ENCODE measurements at regions not wholly inside any gene's neighbourhood (a gene's known extent, or its start where the extent isn't known, plus 50 kb on each side); places are given as distances from the start of the nearest gene placed in this dataset.

DNA sequence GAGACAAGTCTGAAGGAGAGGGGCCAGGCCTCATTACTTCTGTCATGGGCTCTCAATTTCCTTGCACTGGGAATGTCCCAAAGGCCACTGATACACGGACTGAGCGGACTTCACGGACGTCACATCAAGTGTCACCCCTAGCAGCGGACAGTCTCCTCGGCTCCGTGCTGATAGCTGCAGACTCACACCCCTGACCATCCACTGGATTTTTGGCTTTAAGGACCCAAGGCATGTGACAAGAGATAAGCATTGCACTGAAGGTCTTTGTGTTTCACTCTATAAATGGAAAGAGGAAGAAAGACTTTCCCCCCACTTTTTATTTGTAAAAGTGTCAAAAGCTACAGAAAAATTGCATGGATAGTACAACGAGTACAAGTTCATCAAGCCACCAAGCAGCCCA lies 200.4 kb upstream of the FGGY start:
- DNase-seq, result no peak

DNA sequence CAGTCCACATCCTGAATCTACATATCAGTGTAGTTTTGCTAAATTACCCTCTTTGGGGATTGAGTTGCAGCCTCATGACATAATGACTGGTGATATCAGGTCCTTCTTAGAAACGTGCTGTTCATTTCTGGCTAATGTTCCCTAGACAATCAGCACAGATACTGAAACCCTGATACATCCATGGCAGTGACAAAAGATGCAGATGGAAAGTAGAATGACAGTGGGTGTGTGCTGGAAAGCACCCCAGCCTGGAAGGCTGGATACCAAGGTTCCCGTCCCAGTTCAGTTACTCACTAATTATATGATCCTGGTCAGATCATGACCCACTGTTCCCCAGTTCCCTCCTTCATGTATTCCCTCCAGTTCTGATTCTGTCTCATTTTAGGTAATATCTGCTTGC lies 198.2 kb upstream of the FGGY start:
- no peak for DNase-seq

DNA sequence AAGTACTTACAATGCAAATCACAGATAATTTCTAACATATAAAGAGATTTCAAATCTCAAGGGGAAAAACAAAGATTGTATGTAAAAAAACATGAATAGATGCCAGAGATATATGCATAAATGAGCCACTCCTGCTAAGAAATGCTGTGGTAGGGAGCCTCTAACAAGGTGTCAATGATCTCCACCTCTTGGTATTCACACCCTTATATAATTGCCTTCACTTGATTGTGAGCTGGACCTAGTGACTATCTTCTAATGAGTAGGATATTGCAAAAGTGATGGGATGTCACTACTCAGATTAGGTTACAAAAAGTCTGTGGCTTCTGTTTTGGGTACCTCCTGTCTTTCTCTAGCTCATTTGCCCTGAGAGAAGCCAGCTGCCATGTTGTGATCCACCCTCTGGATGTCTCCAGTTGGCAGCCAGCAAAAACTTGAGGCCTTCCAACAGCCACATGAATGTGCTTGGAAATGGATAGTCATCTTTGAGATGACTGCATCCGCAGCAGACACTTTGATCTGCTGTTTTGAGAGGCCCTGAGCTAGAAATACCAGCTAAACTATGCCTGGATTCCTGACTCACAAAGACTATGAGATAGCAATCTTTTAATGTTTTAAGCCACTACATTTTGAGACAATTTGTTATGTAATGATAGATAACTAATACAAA lies 196.1 kb upstream of the FGGY start:
- no peak for DNase-seq

DNA sequence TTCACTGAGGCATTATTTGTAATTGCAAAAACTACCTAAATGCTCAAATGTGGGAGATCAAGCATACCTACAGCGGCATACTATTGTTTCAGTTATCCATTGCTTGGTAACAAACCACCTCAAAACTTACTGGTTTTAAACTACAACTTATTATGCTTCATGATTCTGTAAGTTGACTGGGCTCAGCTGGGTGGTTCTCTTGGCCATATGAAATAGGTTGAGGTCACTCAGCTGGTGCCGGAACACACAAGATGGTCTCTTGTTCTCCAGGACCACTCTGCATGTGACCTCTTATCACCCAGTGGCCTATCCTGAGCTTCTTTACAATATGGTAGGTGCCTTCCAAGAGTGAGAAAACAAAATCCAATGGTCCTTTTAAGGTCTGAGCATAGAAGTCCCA lies 195.4 kb upstream of the FGGY start:
- no peak for DNase-seq

DNA sequence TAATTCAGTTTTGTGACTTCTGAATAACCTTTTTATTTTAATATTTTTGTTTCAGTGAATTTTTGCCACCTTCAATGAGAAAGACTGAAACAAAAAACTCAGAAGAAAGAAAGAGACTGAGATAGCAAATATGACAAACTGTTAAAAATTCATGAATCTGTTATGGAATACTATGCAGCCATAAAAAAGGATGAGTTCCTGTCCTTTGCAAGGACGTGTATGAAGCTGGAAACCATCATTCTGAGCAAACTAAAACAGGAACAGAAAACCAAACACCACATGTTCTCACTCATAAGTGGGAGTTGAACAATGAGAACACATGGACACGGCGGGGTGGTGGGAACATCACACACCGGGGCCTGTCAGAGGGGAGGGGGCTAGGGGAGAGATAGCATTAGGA lies 193.4 kb upstream of the FGGY start:
- no peak for DNase-seq

DNA sequence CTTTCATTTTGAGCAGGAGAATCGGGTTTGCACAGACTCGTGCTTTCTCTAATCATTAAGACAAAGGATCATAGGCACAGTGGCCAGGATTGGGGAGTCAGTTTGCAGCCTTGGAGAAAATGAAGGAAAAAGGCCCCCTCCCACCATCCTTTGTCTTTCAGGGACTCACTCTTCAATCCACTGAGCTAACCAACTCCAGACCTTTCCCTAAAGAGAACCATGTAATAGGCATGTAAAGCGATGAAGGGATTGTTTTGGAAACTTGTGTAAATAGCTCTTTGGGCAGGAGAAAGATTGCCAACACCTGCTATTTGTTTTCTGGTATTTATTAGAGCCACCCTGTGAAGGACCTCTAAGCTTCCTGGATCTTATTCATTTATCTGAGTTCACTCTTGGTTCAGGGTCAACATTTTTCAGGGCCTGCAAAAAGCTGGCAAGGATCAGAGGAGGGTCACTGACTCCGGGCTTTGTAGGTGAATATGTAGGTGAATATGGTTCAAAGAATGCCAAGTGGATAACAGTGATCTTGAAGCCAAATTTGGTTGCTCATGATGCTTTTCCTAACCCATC lies 192.6 kb upstream of the FGGY start:
- DNase-seq, result no peak

DNA sequence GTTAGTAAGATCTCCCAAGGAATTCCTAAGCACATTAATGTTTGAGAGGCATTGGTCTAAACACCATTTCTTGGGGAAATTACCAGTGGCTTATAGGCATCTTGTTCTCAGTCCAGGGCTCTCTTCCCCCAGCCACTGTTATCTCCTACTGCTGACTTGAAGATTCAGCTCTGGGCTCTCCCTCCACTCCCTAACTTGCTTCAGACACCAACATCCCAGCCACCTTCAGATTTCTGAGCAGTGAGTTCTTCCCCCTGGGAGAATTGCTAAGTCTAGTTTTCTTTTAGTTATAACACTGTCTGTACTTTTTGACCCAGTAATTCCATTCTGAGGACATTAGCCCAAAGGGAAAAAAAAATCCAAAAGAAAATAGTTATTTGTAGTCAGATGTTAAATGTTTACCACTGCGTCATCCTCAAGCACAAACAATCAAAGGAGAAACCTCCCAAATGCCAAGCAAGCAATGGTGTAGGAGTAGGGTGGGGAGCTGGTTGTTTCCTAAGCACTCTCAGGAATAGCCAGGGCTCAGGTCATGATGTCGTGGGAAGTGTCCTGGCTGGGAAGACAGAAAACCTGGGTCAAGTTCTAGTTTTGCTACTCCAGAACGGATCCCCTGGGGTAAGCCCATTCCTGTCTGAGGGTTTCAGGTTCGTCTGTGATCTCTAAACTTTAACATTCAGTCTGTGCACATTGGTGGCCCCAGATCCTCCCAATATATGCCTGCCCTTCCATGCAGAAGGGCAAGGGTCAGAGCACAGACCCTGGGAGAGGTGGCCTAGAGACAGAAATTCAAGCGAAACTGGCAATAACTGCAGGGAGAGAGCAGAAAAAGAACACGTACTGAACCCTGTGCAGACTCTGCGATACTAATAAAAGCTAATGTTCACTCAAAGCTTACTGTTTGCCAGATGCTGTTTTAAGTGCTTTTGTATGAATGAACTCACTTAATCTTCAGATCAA lies 191.1 kb upstream of the FGGY start:
- DNase-seq, result no peak

DNA sequence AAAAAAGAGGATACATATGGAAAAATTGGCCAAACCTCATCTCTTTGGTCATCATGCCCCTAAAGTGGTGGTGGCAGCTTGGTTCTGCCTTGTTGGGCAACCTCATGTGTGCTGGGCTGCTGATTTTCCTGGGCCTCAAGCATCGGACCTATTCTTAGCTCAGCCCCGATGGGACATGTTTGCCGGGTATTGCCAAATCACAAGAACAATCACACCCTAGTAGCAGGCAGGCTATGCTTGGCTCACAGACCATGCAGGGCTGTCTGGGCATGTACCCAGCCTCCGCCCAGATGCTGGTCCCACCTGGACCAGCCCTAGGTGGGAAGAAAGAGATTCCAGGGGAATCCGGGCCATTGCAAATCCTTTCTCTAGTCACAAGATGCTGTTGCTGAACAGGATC lies 189.4 kb upstream of the FGGY start:
- no peak for DNase-seq

DNA sequence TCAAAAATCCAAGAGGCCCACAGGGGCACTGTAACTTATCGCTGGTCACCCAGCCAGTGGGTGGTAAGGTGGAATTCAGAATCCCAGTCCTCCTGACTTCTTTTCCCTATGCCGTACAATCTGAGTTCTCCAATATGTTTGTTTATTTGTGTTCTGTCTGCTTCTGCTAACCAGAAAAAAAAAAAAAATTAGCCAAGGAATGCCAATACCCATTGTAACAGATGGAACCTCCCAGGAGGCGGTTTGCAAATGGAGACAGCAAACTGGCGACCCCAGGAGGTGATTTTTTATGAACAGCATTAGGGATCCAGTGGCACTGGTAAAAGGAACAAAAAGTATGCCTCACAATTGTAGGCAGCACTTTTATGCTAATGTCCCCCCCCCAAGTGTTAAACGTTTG lies 189.0 kb upstream of the FGGY start:
- no peak for DNase-seq

DNA sequence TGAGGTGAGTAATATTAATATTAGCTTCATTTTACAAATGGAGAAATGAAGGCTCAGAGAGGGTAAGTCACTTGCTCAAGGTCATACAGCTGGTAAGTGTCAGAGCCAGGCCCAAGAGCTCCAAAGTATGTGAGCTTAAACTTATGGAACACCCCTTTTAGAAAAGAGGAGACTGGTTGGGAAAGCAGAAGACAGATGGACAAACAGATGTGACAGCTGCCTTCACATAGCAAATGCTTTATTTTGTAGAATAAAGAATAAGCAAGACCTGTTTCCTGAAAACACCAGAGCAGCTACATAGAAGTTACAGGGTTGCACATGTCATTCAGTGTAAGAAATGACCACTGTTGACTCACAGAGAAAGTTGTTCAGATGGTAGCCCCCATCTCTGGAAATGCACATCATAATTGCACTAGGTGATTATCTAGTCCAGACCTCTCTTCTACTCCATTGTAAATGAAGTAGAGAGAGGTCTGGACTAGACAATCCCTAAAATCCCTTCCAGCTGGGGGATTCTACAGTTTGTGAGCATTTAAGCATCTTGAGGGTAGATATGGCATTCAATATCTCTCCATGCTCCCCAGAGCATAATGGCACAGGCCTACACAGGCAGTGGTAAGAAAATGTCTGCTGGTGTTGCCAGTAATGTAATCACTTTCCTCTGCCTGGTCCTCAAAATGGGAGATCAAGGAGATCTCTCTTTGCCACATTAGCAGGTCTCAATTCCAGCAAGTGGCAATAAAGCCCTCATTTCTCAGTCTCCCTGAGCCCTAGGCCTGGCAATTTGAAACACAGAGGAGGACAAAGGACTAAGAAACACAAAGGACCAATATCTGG lies 188.2 kb upstream of the FGGY start:
- DNase-seq, result no peak

DNA sequence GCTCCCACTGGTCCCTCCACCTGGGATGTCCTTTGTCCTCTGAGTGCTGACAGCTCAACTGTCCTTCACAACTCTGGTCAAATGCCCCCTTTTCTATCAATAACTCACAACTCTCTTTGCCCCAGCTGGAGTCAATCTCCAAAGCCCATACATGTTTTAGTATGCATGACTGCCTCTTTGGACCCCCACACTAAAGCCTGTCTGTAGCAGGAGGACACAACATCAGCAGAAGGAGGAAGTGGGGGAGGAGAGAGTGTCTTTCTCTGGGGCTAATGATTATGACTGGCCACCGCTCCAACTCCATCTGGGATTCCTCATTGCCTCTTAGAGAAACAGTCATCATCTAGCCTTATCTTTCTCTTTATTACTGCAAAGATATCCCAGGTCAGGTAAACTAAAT lies 186.6 kb upstream of the FGGY start:
- DNase-seq, result no peak

DNA sequence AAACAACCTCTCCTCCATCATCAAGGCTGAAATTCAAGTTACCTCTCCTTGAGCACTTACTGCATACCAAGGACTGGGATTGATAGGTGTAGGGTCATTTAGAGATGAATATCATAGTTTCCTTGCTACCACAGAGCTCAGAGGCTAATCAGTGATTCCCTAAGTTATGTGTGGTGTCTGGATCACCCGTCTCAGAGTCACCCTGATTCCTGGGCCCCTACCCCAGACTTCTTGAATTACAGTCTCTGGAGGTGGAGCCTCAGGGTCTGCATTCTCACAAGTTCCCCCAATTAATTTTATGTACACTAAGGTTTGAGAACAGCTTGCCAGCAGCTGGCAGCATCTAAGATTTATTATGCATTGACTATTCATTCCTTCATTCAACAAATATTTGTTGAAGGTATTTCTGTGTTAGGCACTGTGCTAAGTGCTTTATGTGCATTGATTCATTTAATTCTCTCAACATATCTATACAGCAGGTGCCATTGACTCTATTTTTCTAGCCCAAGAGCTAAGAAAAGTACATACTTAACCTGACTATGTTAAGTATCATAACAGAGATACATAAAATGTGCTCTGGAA lies 182.9 kb upstream of the FGGY start:
- no peak for DNase-seq

DNA sequence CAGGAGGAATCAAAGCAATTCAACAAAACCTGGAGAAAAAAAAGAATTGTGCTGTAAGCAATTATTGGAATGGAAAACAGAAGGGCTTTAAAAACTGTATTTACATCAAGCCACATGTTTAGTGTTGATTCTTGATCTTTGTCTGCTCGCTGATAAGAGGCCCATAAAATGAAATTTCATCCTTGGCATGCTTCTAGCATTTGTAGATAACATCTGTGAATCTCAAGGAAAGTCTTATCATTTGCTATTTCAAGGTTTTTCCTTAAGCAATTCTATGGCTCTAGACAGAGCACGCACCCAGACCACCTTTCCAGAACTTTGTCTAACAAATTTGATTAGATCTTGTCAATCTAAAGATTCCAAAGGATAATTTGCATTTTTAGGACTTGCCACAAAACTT lies 181.0 kb upstream of the FGGY start:
- no peak for DNase-seq

DNA sequence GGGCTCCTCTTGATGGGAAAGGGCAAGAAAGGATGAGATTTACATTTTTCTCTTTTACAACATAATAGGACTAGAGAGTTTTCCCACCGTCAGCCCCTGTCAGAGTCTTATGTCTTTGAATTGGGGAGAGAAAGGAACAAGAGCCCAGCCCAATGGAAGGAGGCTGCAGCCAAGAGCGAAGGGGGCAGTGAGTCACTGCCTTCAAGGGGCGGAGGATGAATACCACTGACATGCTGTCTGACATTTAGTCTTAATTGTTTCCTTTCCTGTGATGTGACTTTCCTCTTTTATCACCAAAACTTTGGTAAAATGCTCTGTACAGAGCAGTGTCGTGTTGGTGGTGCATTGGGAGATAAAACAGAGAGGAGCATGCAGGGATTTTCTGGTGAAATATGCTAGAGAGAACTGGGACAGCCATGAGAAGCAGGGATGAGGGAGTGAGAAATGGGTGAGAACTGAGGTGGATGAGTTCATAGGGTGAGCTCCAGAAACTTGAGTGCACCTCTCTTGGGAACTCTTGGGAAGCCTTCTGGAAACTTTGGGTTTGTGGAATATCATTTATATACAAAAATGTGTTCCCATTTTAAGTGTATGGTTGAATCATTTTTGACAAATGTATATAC lies 179.9 kb upstream of the FGGY start:
- peak; percentile 51 for DNase-seq

DNA sequence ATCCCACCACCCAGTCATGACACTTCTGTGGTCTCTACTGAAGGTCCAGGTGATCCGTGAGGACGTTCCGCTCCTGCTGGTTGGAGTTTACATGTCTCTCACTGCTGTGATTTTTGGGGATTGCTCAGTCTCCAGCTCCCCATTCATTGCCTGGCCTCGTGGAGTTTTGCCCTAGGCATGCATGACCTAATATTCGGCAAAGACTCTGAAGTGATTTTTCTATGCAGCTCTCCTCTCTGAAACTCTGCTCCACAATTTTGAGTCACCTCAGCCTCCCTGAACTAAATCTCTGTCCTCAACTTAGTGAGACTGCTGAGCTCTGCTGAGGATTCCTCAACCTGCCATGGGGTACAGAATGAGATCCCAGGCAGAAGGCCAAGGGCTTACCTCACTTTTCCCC lies 174.4 kb upstream of the FGGY start:
- no peak for DNase-seq

DNA sequence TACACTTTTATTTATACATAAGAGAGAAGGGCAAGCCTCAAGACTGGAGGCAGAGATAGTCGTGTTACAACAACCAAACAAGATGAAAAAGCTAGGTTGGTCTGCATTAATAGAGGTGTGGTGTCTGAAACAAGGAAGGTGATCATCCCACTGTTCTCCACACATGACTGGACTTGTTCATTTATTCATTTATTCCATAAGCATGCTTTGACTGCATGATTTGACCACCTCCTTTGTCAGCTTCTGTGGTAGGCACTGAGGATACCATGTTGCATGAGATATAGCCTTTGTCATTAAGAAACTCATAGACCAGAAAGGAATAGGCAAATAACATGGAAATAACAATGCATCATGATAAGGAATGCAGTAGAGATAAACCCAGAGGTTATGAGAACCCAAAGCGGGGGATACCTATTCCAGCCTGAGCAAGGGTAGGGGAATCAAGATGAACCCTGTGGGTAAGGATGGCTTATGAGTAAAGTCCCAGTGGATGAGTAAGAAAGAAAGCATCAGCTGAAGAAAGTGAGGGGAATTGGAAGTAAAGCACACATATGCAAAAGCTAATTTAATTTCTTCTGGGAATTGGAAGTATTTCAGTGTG lies 173.7 kb upstream of the FGGY start:
- no peak for DNase-seq

DNA sequence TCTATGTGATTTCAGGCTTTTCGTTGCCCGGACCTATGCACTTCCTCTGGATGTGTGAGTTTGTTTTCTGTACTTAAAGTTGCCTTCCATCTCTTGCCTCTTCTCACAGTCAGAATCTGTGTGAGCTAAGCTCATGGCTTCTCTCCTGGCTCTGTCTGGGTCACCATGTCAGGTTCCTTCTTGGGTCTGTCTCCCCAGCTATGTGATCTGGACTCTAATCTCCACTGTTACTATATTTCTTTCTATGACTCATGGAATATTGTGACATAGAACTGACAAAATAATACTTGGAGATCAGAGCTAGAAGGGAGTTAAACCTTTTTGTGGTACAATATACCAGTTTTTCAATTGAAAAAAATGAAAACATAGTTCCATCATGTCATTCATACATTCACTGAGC lies 172.7 kb upstream of the FGGY start:
- DNase-seq, result no peak

DNA sequence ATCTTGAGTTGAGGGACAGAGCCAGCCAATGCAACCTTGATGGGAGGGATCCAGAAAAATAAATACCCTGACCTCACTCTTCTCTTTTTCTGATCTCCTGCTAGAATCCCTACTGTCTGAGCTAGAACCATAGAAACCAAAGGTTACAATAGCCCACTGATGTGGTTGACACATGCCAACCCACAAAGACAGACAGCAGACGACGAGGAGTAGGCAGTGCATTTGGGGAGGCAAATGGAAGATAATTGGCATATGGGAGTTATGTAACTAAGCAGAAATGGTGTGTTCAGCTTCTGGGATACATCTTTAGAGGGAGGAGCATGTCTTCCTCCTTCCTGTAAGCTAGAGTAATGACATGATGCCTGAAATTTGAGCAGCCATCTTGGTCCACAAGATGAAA lies 171.7 kb upstream of the FGGY start:
- DNase-seq, result no peak

DNA sequence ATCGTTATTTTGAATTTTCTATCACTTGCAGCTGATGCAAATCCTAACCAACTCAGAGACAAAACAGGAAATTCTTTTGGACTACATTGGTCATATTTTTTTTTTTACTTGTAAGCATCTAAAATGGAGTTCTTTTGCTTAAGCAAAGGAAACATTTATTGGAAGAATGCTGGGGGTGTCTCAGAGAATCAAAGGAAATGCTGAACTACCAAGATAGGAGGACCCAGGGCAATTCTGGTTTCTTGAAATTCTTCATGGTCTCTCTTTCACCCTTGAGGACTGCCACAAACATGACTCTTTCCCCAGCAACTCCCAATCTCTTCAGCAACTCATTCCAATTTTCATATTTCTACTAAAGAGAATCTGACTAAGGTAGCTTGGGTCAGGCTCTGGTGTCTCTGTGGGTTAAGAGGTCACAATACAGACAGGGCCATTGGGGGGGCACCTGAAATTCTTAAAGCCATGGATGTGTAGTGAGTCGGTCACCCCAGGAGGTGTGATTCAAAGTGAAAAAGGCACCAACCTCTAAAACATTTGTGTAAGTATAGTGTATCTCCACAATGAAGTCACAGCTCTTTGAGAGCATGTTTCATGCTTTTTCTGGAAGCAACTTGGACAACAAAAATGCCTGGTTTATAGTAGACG lies 171.1 kb upstream of the FGGY start:
- DNase-seq, result no peak

DNA sequence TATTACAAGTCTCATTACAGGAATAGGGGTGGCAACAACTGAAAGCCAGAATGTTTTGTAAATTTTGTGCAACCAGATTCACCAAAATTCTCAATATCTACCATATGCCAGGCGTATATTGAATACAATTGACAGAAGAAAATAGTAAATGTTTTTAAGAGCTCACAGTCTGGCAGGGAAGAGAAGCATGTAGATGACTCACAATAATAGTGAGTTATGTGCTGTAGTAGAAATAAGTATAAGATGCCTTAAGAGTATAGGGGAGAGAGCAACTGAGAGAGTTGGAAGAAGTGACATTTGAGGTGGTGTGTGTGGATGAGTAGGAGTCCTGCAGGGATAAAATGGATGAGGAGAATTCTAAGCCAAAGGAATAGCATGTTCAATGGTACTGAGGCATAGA lies 170.5 kb upstream of the FGGY start:
- DNase-seq, result no peak

DNA sequence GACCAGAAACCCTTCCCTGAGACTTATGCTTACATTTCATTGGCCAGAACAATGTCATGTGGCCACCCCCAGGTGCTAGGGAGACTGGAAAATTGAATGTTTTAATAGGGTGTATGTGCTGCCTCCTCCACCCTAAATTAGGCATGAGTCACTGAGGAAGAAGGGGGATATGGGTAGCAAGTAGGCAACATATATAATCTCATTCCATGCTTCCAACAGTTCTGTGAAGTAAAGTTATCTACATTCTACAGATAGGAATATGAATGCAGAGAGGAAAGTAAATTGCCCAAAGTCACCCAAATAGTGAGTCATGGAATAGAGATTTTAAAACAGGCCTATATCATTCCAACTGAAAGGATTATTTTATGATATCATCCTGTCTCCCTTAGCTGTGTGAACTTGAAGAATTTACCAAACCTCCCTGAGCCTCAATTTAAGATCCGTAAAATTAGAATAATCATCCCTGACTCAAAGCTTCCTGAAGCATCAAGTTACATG lies 168.6 kb upstream of the FGGY start:
- DNase-seq, result no peak

Data from dermis blood vessel endothelial cell (primary cell).